Thoracic aorta (tissue), 2 donors: ENCODE measurements at regions not wholly inside any gene's neighbourhood (a gene's known extent, or its start where the extent isn't known, plus 50 kb on each side); places are given as distances from the start of the nearest gene placed in this dataset.
"Not testable (repeated sequence)": the region's sequence is repeated elsewhere in the genome, so short reads cannot be mapped to it uniquely, and the experiment has no call there.

Experiments
- ATAC-seq: fragments of 150-250 bp; one replicate; pipeline ENCODE4 v1.8.0; 2017; ENCODE audit warnings: low read depth; ENCODE audit not compliant: insufficient number of reproducible peaks, low FRiP score
- DNase-seq: peaks from one replicate; pipeline ENCODE4 v3.0.0-alpha.2; 2020; ENCODE audit warnings: low spot score
- H3K27ac ChIP-seq, 2 donors: fragments of 200-600 bp; sonication (generic); 1 replicate in 1 of 2; 2 replicates in 1 of 2; pipeline ENCODE4 v1.5.1; 2016; ENCODE audit warnings: mild to moderate bottlenecking in 2 of 2, moderate library complexity in 2 of 2
- H3K27me3 ChIP-seq: fragments of 200-600 bp; sonication (generic); replicated peaks from 2 replicates; pipeline ENCODE4 v1.6.0; 2016; ENCODE audit warnings: mild to moderate bottlenecking; ENCODE audit not compliant: insufficient read depth
- H3K36me3 ChIP-seq: fragments of 200-600 bp; sonication (generic); one replicate; pipeline ENCODE4 v1.5.1; 2016
- H3K4me1 ChIP-seq, 2 donors: fragments of 200-600 bp; sonication (generic); 1 replicate in 1 of 2; 2 replicates in 1 of 2; pipeline versions ENCODE4 v1.5.1 to v1.6.0; 2016; ENCODE audit warnings: low read depth in 2 of 2, mild to moderate bottlenecking in 1 of 2; ENCODE audit not compliant: control insufficient read depth in 1 of 2
- H3K4me3 ChIP-seq: fragments of 200-600 bp; sonication (generic); 2 replicates; pipeline ENCODE4 v1.5.1; 2016; ENCODE audit warnings: mild to moderate bottlenecking
- H3K9me3 ChIP-seq: fragments of 200-600 bp; sonication (generic); 2 replicates; pipeline ENCODE4 v1.5.1; 2016
- TF ChIP-seq, protein P1 (sequence below): fragments of 200-600 bp; sonication (generic); IDR thresholded peaks from one replicate; pipeline ENCODE4 v1.5.1; 2019; ENCODE audit warnings: antibody characterized with exemption

- Histone ChIP-seq H3K4me1 (no peaks in the 10 kb centered on the region), H3K4me3 (no peak overlapping the region), H3K27me3 (no peaks in the 10 kb centered on the region), H3K9me3 (no peaks in the 10 kb centered on the region), H3K27ac (no peak overlapping the region), H3K36me3 (no peaks in the 10 kb centered on the region)
- DNase-seq (no peak), ATAC-seq (peak; percentile 50)
- TF ChIP-seq, protein P1, sequence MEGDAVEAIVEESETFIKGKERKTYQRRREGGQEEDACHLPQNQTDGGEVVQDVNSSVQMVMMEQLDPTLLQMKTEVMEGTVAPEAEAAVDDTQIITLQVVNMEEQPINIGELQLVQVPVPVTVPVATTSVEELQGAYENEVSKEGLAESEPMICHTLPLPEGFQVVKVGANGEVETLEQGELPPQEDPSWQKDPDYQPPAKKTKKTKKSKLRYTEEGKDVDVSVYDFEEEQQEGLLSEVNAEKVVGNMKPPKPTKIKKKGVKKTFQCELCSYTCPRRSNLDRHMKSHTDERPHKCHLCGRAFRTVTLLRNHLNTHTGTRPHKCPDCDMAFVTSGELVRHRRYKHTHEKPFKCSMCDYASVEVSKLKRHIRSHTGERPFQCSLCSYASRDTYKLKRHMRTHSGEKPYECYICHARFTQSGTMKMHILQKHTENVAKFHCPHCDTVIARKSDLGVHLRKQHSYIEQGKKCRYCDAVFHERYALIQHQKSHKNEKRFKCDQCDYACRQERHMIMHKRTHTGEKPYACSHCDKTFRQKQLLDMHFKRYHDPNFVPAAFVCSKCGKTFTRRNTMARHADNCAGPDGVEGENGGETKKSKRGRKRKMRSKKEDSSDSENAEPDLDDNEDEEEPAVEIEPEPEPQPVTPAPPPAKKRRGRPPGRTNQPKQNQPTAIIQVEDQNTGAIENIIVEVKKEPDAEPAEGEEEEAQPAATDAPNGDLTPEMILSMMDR, result no peak
Observed at GRCh38 chrX:912677-913076, 282.1 kb downstream of the SHOX start.

DNA sequence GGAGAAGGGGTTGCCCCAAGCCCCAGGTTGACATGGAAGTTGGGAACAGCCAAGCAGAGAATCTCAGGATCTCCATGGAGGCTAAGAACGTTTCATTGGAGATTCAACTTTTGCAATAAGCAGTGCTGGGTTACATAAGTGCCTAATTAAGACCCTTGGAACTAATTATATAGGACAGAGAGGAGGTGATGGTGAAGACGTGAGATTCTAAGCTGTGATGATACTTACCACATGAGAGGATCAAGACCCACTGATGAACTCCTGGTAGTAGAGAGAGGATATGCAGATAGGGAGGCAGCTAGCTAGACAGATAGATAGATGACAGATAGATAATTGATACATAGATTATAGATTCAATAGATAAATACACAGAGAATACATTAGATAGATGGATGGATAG, 278.5 kb downstream of the SHOX start:
- H3K27me3 ChIP-seq, H3K9me3 ChIP-seq, DNase-seq, ATAC-seq, H3K27ac ChIP-seq, H3K36me3 ChIP-seq, H3K4me3 ChIP-seq, H3K4me1 ChIP-seq: not testable (repeated sequence)

DNA sequence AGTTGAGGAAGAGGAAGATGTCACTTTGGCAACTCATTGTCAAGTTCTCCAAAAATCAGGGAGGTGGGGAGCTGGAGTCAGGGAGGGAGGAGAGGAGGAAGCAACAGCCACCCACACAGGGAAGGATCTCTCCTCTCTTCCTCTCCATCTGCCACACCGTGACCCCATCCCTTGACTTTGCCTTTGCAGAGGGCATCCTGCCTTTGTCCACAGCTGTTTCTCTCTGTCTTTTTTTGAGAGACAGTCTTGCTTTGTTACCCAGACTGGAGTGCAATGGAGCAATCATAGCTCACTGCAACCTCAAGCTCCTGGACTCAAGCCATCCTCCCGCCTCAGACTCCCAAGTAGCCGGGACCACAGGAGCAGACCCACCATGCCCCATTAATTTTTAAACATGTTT, 276.0 kb downstream of the SHOX start:
- H3K9me3 ChIP-seq, result no peaks in the 10 kb centered on the region
- no peaks in the 10 kb centered on the region for H3K36me3 ChIP-seq
- ATAC-seq, result no peak
- TF ChIP-seq, protein P1, result no peak
- DNase-seq, result no peak
- no peaks in the 10 kb centered on the region for H3K4me1 ChIP-seq
- no peak overlapping the region for H3K27ac ChIP-seq
- H3K27me3 ChIP-seq, result no peaks in the 10 kb centered on the region
- H3K4me3 ChIP-seq, result no peak overlapping the region

DNA sequence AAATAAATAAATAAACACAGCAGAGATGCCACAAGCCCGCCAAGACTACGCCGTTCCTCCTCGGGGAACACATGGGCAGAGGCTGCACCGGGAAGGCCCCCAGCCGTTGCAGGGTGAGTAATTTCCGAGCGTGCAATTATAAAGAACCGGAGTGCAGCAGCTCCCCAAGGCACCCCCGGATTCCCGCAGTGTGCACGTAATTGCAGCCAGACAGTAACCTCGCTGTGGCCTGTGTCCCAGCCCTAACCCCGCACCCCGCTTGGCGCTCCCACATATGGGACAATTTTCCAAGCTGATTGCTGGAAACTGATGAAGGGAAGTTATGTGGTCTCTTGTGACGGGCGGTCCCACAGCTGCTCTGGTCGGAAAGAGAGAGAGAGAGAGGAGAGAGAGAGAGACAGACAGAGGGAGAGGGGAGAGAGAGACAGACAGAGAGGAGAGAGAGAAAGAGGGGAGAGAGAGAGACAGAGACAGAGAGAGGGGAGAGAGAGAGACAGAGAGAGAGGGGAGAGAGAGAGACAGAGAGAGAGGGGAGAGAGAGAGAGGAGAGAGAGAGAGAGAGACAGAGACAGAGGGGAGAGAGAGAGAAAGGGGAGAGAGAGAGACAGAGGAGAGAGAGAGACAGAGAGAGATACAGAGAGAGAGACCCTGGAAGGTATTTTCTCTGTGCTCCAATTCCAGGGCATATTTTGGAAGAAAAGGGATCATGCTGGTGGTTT, 275.4 kb downstream of the SHOX start:
- Histone ChIP-seq H3K4me3 (no peak overlapping the region), H3K4me1 (no peaks in the 10 kb centered on the region), H3K27ac (no peak overlapping the region), H3K36me3 (no peaks in the 10 kb centered on the region), H3K9me3 (no peaks in the 10 kb centered on the region), H3K27me3 (no peaks in the 10 kb centered on the region)
- ATAC-seq (no peak), DNase-seq (no peak)
- TF ChIP-seq, protein P1, result no peak

DNA sequence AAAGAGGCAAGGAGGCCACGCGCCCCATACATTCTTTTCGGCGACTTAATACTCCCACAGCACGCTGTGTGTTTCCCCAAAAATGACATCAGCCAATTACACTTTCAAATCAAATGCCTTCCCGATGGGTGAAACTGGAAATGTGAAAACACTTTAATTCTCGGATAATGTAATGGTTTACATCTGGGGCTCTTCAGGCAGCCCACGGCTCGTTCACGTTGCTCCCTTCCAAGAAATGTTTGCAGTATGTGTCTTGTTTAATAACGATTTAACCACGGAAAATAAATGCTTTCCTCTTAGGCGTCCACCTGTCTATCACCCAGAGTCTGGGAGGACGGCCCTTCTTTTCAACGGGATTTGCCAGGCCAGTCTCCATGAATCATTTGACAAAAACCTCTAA, 272.5 kb downstream of the SHOX start:
- TF ChIP-seq, protein P1, result no peak
- DNase-seq (no peak), ATAC-seq (no peak)
- H3K9me3 ChIP-seq, result no peaks in the 10 kb centered on the region
- H3K27me3 ChIP-seq, result no peaks in the 10 kb centered on the region
- H3K4me3 ChIP-seq, result no peak overlapping the region
- no peaks in the 10 kb centered on the region for H3K36me3 ChIP-seq
- H3K4me1 ChIP-seq, result no peaks in the 10 kb centered on the region
- no peak overlapping the region for H3K27ac ChIP-seq

GRCh38 chrX:896256-896655, 265.7 kb downstream of the SHOX start:
- Histone ChIP-seq H3K9me3 (peaks cover 4% of the 10 kb centered on the region), H3K27ac (no peak overlapping the region), H3K27me3 (no peaks in the 10 kb centered on the region), H3K4me3 (no peak overlapping the region), H3K4me1 (no peaks in the 10 kb centered on the region), H3K36me3 (no peaks in the 10 kb centered on the region)
- TF ChIP-seq, protein P1, result no peak
- ATAC-seq (no peak), DNase-seq (no peak)
